Smooth muscle cell (in vitro differentiated cells): ENCODE measurements at regions not wholly inside any gene's neighbourhood (a gene's known extent, or its start where the extent isn't known, plus 50 kb on each side); places are given as distances from the start of the nearest gene placed in this dataset.

Source experiments
- DNase-seq: peaks from one replicate; lab custom pipeline; 2025; ENCODE audit not compliant: unreplicated experiment; lab: John Stamatoyannopoulos, UW
- H2AFZ ChIP-seq: fragments of 200-600 bp; sonication (generic); 2 replicates; pipeline ENCODE4 v1.6.0; 2016; ENCODE audit warnings: antibody characterized with exemption, low read depth, mild to moderate bottlenecking
- H3F3A ChIP-seq: fragments of 200-600 bp; sonication (generic); 2 replicates; pipeline ENCODE4 v1.6.0; 2017; ENCODE audit warnings: antibody characterized with exemption, low read depth
- H3K27ac ChIP-seq: fragments of 200-600 bp; sonication (generic); 2 replicates; pipeline ENCODE4 v1.5.1; 2016; ENCODE audit warnings: low read depth, mild to moderate bottlenecking
- H3K27me3 ChIP-seq: fragments of 200-600 bp; sonication (generic); 2 replicates; pipeline ENCODE4 v1.6.1; 2016; ENCODE audit warnings: low read depth, mild to moderate bottlenecking
- H3K36me3 ChIP-seq: fragments of 200-600 bp; sonication (generic); 2 replicates; pipeline ENCODE4 v1.5.1; 2016; ENCODE audit warnings: low read depth
- H3K4me1 ChIP-seq: fragments of 200-600 bp; sonication (generic); 2 replicates; pipeline ENCODE4 v1.5.1; 2016; ENCODE audit warnings: low read depth
- H3K4me2 ChIP-seq: fragments of 200-600 bp; sonication (generic); 2 replicates; pipeline ENCODE4 v1.6.0; 2016; ENCODE audit warnings: mild to moderate bottlenecking
- H3K4me3 ChIP-seq: fragments of 200-600 bp; sonication (generic); 2 replicates; pipeline ENCODE4 v1.5.1; 2016; ENCODE audit warnings: mild to moderate bottlenecking
- H3K79me2 ChIP-seq: fragments of 200-600 bp; sonication (generic); 2 replicates; pipeline ENCODE4 v1.6.0; 2016; ENCODE audit warnings: low read depth, mild to moderate bottlenecking
- H3K9ac ChIP-seq: fragments of 200-600 bp; sonication (generic); 2 replicates; pipeline ENCODE4 v1.6.0; 2016; ENCODE audit warnings: low read depth
- H3K9me3 ChIP-seq: fragments of 200-600 bp; sonication (generic); replicated peaks from 2 replicates; pipeline ENCODE4 v1.5.1; 2016; ENCODE audit warnings: low read depth
- H4K20me1 ChIP-seq: fragments of 200-600 bp; sonication (generic); 2 replicates; pipeline ENCODE4 v1.6.0; 2016; ENCODE audit warnings: low read depth
- WGBS: methylation state at CpG from one replicate; pipeline ENCODE4 v1.1.7; 2016; ENCODE audit warnings: low lambda C conversion rate; 5-methylcytosine and 5-hydroxymethylcytosine counted together
- TF ChIP-seq, protein P1 (sequence below): fragments of 200-600 bp; sonication (generic); IDR thresholded peaks from 2 replicates; pipeline ENCODE4 v1.5.1; 2017; ENCODE audit warnings: borderline replicate concordance, mild to moderate bottlenecking, antibody characterized with exemption; ENCODE audit not compliant: insufficient read depth, poor library complexity, severe bottlenecking

DNA sequence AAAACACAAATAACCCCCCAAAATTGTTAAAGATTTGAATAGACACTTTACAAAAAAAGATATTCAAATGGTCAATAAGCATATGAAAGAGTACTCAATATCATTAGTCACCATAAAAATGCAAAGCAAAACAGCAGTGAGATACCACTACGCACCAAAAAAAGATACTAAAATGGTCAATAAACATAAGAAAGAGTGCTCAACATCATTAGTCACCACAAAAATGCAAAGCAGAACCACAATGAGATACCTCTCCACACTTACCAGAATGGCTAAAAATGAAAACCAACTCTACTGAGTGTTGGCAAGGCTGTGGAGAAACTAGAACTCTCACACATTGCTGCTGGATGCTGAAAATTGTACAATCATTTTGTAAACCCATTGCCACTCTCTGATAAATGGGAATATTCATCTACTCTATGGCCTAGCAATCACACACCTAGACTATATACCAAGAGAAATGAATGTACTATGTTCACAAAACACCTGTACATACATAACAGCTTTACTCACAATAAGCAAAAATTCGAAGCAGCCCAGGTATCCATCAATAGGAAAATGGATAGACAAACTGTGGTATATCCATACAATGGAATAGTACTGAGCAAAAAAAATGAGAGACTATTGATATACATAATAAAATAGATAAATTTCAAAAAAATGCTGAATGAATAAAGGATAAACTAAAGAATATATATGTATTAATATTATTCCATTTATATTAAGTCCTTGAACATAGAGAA, 205.0 kb upstream of the DAPK1 start:
- no peaks in the 10 kb centered on the region for H3F3A ChIP-seq
- no peak for DNase-seq
- WGBS: 49% methylated on average over 2 of the region's 2 CpGs

GRCh38 chr9:87294126-87294525, 203.5 kb upstream of the DAPK1 start:
- Histone ChIP-seq H3K9me3 (no peaks in the 10 kb centered on the region), H3K27ac (no peak overlapping the region), H3K27me3 (no peaks in the 10 kb centered on the region), H3K79me2 (no peaks in the 10 kb centered on the region), H2AFZ (no peak overlapping the region), H3K36me3 (peaks cover 3% of the 10 kb centered on the region), H3K9ac (no peak overlapping the region), H4K20me1 (no peaks in the 10 kb centered on the region), H3K4me1 (no peaks in the 10 kb centered on the region), H3K4me2 (no peak overlapping the region), H3F3A (no peaks in the 10 kb centered on the region), H3K4me3 (no peak overlapping the region)
- TF ChIP-seq, protein P1, sequence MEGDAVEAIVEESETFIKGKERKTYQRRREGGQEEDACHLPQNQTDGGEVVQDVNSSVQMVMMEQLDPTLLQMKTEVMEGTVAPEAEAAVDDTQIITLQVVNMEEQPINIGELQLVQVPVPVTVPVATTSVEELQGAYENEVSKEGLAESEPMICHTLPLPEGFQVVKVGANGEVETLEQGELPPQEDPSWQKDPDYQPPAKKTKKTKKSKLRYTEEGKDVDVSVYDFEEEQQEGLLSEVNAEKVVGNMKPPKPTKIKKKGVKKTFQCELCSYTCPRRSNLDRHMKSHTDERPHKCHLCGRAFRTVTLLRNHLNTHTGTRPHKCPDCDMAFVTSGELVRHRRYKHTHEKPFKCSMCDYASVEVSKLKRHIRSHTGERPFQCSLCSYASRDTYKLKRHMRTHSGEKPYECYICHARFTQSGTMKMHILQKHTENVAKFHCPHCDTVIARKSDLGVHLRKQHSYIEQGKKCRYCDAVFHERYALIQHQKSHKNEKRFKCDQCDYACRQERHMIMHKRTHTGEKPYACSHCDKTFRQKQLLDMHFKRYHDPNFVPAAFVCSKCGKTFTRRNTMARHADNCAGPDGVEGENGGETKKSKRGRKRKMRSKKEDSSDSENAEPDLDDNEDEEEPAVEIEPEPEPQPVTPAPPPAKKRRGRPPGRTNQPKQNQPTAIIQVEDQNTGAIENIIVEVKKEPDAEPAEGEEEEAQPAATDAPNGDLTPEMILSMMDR: no peak
- WGBS: 87% methylated on average over 2 of the region's 2 CpGs
- no peak for DNase-seq

More for the DNA sequence above, 205.0 kb upstream of the DAPK1 start:
- H2AFZ ChIP-seq: no peak overlapping the region
- TF ChIP-seq, protein P1: no peak
- H3K9me3 ChIP-seq: no peaks in the 10 kb centered on the region
- no peaks in the 10 kb centered on the region for H4K20me1 ChIP-seq
- H3K79me2 ChIP-seq: no peaks in the 10 kb centered on the region
- no peaks in the 10 kb centered on the region for H3K4me1 ChIP-seq
- H3K9ac ChIP-seq: no peak overlapping the region
- peaks cover 3% of the 10 kb centered on the region for H3K36me3 ChIP-seq
- H3K4me3 ChIP-seq: no peak overlapping the region
- no peak overlapping the region for H3K27ac ChIP-seq
- H3K4me2 ChIP-seq: no peak overlapping the region
- no peaks in the 10 kb centered on the region for H3K27me3 ChIP-seq

DNA sequence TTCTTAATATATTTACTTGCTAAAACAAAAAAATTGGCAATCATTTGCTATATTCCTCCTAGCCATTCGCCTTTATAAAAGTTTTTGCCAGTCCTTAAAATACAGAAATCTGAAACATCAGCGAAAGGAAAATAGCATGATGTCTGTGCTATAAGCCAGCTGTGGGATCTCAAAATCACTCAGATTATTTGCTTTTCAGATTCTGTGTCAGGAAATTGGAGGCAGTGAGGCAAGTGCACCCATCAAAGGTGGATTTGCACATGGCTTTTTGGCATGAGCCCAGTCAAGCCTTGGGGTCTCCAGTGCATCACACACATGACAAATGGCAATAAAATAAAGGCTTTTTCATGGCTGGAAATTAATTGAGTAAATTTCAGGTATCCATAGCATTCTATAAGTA, 196.8 kb upstream of the DAPK1 start:
- Histone ChIP-seq H3K79me2 (no peaks in the 10 kb centered on the region), H3K27ac (no peak overlapping the region), H3K4me1 (no peaks in the 10 kb centered on the region), H3K4me2 (no peak overlapping the region), H3K9me3 (no peaks in the 10 kb centered on the region), H3F3A (no peaks in the 10 kb centered on the region), H2AFZ (no peak overlapping the region), H3K27me3 (no peaks in the 10 kb centered on the region), H3K36me3 (no peaks in the 10 kb centered on the region), H4K20me1 (no peaks in the 10 kb centered on the region), H3K9ac (no peak overlapping the region), H3K4me3 (no peak overlapping the region)
- WGBS: 96% methylated on average over 2 of the region's 2 CpGs
- DNase-seq: no peak
- TF ChIP-seq, protein P1: no peak

DNA sequence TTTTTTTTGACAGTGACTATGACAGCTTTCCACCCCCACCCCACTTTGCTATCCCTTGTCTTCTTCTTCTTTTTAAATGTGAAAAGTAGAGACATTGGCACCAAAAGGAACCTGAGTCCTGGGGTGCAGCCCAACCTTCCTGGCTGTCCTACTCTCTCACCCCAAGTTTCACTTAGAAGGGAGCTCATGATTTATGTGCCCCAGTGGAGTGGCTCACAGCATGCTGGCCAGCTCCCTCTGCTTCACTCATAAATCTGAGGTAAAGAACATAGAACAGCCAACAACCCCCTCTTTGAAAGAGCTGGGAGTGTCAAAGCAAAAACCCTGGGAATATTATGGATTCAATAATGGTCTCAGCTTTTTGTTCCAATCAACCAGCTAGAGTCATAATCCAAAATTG, 196.3 kb upstream of the DAPK1 start:
- Histone ChIP-seq H3K4me3 (no peak overlapping the region), H3K36me3 (no peaks in the 10 kb centered on the region), H3K9me3 (no peaks in the 10 kb centered on the region), H3K27ac (no peak overlapping the region), H4K20me1 (no peaks in the 10 kb centered on the region), H2AFZ (no peak overlapping the region), H3K9ac (no peak overlapping the region), H3K27me3 (no peaks in the 10 kb centered on the region), H3K4me1 (no peaks in the 10 kb centered on the region), H3K4me2 (no peak overlapping the region), H3F3A (no peaks in the 10 kb centered on the region), H3K79me2 (no peaks in the 10 kb centered on the region)
- no peak for DNase-seq
- TF ChIP-seq, protein P1: no peak
